ENCODE measurements at regions not wholly inside any gene's neighbourhood (a gene's known extent, or its start where the extent isn't known, plus 50 kb on each side); places are given as distances from the start of the nearest gene placed in this dataset.

DNA sequence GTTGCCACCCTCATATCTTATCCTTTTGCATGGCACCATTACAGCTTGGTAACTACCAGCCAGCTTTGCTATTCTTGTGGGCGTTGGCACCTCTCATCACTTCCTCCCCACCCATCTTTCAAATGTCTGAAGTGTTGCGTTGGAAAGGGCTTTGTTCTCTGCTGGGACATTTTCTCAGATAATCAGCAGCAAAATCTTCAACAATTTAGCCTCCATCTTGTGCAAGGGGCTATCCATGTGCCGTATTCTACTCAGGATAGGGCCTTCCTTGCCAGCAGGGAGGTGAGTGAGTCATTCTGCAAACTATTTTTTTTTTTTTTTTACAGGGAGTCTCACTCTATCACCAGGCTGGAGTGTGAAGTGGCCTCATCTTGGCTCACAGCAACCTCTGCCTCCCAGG lies 62.1 kb upstream of the NUDT12 start:
- TF ChIP-seq EZH2 (IDR thresholded peaks at IDR 0.05; ENCODE audit: borderline replicate concordance, insufficient read depth, low read depth, low read length, poor library complexity, severe bottlenecking): no peak
- TF ChIP-seq, protein P1, sequence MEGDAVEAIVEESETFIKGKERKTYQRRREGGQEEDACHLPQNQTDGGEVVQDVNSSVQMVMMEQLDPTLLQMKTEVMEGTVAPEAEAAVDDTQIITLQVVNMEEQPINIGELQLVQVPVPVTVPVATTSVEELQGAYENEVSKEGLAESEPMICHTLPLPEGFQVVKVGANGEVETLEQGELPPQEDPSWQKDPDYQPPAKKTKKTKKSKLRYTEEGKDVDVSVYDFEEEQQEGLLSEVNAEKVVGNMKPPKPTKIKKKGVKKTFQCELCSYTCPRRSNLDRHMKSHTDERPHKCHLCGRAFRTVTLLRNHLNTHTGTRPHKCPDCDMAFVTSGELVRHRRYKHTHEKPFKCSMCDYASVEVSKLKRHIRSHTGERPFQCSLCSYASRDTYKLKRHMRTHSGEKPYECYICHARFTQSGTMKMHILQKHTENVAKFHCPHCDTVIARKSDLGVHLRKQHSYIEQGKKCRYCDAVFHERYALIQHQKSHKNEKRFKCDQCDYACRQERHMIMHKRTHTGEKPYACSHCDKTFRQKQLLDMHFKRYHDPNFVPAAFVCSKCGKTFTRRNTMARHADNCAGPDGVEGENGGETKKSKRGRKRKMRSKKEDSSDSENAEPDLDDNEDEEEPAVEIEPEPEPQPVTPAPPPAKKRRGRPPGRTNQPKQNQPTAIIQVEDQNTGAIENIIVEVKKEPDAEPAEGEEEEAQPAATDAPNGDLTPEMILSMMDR (IDR thresholded peaks at IDR 0.05): no peak
